NCI-H1092 treated with DMSO at 0.1 percent for 48 hours (cell line): ENCODE measurements at regions not wholly inside any gene's neighbourhood (a gene's known extent, or its start where the extent isn't known, plus 50 kb on each side); places are given as distances from the start of the nearest gene placed in this dataset.
"Not testable (repeated sequence)": the region's sequence is repeated elsewhere in the genome, so short reads cannot be mapped to it uniquely, and the experiment has no call there.

Experiments used
- DNase-seq: peaks from one replicate; lab custom pipeline; 2025; lab: John Stamatoyannopoulos, UW

DNA sequence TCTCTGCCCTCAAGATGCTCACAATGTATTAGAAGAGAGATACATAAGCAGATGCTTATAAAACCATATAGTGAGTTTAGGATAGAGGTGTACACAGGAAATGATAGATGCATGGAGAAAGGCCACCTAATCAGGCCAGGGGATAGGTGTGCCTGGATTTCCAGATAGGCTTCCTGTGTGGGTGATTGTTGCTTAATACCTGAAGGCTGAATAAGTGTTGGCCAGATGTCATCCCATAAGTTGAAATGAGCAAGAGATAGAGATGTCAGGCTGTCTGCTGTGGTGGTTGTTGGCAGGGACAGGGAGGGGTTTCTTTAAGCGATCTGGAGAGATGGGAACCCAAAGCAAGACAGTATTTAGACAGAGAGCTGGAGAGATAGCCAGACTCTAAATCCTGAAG, 109.8 kb upstream of the SGK1 start:
- DNase-seq, result no peak

GRCh38 chr6:134426623-134427022, 108.7 kb upstream of the SGK1 start:
- no peak for DNase-seq

DNA sequence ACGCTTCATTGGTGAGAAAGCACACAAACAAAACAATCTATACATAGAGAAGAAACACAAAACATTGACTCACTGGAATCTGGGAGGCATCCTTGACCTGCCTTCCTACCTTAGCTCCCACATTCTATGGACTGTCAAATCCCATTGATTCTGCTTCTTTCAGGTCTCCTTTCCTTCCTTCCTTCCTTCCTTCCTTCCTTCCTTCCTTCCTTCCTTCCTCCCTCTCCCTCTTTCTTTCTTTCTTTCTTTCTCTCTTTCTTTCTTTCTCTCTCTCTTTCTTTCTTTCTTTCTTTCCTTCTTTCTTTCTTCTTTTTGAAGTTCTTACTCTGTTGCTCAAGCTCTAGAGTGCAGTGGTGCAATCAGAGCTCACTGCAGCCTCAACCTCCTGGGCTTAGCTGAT, 108.0 kb upstream of the SGK1 start:
- DNase-seq, result not testable (repeated sequence)

DNA sequence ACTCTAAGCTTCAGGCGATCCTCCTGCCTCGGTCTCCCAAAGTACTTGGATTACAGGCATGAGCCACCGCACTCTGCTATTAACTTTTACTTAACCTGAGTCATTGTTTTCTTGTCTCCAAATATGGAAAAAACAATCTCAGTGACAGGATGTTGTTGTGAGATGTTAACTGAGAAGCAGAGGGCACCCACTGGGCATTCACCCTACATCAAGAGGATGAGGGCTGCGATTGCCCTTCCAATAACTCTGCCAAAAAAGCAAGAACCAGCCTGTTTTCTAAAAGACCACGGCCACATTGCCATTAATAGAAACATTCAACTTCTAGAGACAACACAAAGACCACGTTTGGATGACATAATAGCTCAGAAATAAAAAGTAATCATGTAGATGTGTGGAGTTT, 107.6 kb upstream of the SGK1 start:
- DNase-seq, result no peak

GRCh38 chr6:134424798-134425170, 106.9 kb upstream of the SGK1 start:
- no peak for DNase-seq

GRCh38 chr6:134424165-134424797, 106.4 kb upstream of the SGK1 start:
- no peak for DNase-seq

GRCh38 chr6:134422426-134423231, 104.7 kb upstream of the SGK1 start:
- no peak for DNase-seq

DNA sequence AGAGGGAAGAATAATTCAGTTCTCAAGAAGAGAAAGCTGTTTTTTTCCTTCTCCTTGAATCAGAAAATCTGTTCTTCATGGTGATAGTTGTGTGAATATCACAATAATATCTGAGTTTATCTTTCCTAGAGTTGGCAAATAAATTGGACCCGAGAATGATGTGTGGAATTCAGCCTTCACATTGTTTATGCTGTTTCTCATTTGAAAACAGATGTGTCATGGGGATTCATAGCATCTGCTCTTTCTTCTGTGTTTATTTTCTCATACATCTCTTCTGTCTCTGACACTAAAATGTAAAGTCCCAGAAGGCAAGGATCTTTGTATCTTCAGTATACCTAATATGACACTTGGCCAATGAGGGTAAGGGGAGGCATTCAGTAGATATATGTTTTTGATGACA, 103.6 kb upstream of the SGK1 start:
- DNase-seq, result no peak

DNA sequence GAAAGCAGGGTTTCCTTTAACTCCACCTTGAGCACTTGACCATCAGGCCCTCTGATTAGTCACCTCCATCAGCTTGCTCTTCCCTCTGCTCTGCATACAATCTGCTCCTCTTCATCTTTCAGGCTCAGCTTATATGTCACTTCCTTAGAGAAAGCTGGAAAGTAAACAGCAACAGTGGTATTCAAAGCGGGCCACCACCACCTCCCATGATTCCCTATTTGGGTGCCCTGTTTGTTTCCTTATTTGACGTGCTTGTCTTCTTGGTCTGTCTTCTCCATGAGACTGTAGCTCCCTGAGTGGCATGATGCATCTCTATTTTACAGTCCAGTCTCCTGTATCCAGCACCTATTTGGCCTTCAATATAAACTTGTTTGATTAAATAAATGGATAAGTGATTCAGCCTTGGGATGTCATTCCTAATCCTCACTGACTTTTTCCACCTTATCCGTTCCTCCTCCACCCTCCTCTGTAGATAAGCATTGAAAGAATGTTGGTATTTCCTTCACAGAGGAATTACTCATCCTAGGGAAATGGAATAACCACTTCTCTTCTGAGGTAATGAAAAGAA, 102.8 kb upstream of the SGK1 start:
- no peak for DNase-seq

GRCh38 chr6:134419716-134420115, 101.8 kb upstream of the SGK1 start:
- DNase-seq, result no peak

DNA sequence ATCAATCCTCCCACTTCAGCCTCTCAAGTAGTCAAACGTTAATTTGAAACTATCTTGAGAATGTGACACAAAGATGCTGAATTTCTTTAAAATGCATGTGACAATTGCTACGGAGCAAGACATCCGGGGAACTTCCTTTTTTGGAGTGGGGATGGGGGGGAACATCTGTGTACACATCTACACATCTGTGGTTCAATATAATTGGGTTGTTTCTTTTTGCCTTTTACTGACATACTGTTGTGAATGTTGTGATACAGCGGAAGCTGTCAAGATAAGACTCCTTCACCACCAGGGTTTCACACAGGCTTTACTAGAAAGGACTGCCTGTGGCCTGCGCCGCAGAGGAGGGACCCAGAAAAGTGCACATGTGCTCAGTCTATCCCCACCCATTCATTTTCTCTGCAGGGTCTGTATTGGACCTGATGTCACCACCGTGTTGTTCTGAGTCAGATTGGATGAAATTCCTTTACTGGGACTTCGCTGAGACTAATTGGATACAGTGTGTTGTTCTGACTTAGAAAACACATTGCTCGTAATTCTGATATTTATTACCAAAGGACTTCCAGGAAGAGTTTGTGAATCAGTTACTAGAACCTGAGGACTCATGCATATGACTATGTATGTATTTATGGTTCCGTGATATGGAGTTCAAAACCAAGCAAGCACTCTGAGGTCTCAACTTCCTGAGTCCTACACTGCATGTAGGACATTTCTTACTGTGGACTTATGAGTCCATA, 98.7 kb upstream of the SGK1 start:
- DNase-seq, result no peak

DNA sequence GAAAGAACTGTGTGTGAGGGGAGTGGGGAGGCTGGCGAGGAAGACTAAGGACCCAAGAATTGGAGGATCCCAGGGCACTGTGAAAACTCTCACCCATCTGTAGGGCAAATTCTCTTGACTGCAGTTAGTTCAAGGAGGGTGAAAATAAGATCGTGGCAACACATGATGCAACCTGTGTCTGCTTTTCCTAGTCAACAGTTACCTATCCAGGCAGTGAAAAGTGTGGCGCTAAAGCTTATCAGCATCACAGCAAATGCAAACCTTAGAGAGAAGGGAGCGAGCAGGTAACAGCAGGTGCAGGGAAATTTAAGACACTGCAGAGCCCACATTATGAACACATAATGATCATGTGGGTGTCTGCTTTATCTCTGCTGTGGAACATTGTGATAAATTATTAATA, 97.7 kb upstream of the SGK1 start:
- DNase-seq, result no peak

DNA sequence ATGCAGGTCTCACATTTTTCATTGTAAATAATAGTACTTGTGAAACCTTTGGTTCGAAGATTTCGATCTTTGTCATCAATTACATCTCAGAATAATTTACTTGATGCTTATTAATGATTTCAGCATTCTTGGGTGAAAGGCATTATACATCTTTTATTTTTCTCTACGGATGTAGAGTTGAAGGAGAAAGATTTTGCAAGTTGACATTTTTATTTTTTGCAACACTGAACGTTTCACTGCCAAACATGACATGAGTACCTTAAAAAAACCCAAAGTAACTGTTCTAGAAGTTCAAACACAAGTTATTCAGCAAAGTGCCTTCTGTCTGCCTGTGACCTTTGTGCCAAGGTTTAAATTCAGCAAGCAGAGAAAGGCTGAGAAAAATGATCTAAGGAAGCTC, 97.3 kb upstream of the SGK1 start:
- no peak for DNase-seq

- DNase-seq, result no peak
Observed at GRCh38 chr6:134414793-134415192, 96.9 kb upstream of the SGK1 start.

DNA sequence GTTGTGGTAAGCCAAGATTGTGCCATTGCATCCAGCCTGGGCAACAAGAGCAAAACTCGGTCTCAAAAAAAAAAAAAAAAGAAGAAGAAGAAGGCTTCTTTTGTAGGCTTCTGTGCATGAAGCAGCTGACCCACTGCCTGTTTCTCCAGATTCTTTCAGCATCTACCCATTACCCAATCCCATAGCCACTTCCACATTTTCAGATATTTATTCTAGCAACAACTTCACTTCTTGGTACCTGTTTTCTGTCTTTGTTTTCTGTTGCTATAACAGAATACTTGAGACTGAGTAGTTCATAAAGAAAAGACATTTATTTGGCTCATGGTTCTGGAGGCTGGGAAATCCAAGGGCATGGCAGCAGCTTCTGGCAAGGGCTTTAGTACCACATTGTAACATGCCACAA, 95.3 kb upstream of the SGK1 start:
- no peak for DNase-seq

GRCh38 chr6:134410541-134410940, 92.6 kb upstream of the SGK1 start:
- no peak for DNase-seq

DNA sequence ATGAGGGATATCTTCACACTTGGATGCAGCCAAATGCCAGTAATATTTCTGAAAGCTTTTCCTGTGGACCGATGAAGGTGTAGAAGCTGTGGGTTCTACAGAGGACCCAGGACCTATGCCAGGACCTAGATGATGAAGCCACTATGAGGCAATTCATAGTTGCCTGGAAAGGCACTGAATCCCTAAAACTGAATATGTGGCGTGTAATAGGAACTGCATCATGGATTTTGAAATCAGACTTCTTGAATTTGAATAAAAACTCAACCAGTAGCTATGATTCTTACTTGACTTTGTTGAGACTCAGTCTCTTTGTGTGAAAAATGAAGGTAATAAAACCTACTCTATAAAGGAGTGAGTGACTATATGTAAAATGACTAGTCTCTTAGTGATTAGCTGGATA, 89.9 kb upstream of the SGK1 start:
- DNase-seq, result no peak

DNA sequence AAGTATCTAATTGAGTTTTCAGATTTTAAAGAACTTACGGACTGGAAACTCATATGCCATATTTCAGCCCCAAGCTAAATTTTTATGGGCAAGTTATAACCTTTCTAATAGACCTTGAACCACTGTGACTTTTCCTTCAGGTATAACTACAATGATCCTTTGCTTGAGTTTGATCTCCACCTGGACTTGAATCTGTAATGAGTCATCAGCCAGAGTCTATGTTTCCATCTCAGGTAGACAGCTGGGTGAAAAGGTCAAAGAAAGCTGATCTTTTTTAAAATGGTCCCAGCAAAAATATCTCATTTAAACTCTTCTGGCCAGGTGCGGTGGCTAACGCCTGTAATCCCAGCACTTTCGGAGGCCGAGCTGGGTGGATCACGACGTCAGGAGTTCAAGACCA, 88.4 kb upstream of the SGK1 start:
- DNase-seq, result no peak

DNA sequence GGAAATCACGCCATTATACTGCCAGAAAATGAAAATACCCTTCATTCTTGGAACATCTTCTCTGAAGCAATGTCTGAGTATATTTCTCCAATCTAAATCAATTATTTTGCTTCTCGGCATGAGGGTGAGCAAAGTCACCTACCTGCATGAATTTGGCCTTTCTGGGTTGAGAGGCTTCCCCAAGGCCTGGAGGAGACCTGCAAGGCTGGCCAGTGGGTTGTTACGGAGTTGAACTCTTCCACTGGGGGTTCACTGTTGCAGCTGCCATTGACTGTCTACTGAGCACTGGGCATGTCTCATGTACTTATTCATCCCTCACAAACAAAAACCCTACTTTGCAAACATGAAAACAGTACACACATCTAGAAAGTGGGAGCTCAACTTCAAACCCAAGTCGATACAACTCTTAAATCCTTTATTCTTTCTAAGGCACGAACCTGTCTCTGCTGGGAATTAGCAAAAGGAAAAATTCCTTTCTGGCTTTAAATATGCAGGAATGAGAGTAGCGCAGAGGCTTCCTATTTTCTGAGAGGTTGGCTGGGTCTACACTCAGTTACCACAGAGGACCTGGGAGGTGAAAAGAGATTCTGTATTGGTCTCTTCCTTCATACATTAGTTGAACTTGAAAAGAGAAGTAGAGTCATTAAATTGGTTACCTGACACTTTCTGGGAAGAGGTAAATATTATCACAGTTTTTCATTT, 87.6 kb upstream of the SGK1 start:
- no peak for DNase-seq

DNA sequence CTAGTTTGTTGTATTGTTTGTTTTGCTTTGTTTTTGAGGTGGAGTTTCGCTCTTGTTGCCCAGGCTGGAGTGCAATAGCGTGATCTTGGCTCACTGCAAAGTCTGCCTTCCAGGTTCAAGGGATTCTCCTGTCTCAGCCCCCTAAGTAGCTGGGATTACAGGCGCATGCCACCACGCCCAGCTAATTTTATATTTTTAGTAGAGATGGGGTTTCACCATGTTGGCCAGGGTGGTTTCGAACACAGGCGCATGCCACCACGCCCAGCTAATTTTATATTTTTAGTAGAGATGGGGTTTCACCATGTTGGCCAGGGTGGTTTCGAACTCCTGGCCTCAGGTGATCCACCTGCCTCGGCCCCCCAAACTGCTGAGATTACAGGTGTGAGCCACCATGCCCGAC, 85.4 kb upstream of the SGK1 start:
- not testable (repeated sequence) for DNase-seq

GRCh38 chr6:134402372-134402984, 84.6 kb upstream of the SGK1 start:
- DNase-seq, result no peak

- DNase-seq, result no peak
Observed at GRCh38 chr6:134400941-134401340, 83.0 kb upstream of the SGK1 start.
